ENCODE measurements at regions not wholly inside any gene's neighbourhood (a gene's known extent, or its start where the extent isn't known, plus 50 kb on each side); places are given as distances from the start of the nearest gene placed in this dataset.

DNA sequence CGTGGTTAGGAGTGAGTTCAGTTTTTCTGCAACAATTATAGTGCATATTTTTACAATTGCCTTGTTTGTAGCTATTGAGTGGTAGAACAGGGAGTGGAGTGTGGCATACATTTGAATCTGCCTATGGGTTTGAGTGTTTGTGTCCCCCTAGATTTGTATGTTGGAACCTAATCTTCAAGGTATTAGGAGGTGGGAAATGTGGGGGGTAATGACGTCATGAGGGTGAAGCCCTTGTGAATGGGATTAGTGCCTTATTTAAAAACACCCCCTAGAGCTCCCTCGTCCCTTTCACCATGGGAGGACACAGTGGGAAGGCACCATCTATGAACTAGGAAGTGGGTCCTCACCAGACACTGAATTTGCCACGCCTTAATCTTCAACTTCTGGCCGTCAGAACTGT, 819.6 kb downstream of the NLGN4X start:
- 0 out of 2 replicates have a peak, but pooled peaks cover 3% of the 10 kb centered on the region for H3K9me2 ChIP-seq
- ChIA-PET POLR2A (no interaction called here), CTCF (no interaction called here)
- no peaks in the 10 kb centered on the region for H4K20me1 ChIP-seq (ENCODE audit: insufficient read depth)
- H3K9me3 ChIP-seq, result 0 out of 2 replicates have a peak, but pooled peaks cover 4% of the 10 kb centered on the region
- no peaks in the 10 kb centered on the region for H3F3A ChIP-seq (replicated peaks; ENCODE audit: insufficient read depth)
- no peak overlapping the region for H2AFZ ChIP-seq (ENCODE audit: low read depth)
- no peak for DNase-seq
- H3K4me2 ChIP-seq, result no peak overlapping the region
- H3K9ac ChIP-seq, result no peak overlapping the region
- H3K27ac ChIP-seq (ENCODE audit: low read depth in 2 of 2, low read length in 1 of 2), result no peak overlapping the region
- H3K27me3 ChIP-seq (ENCODE audit: insufficient read depth), result no peaks in the 10 kb centered on the region
- 3% methylated on average over 5 of the region's 5 CpGs for WGBS (ENCODE audit: low lambda C conversion rate)
- H3K79me2 ChIP-seq (ENCODE audit: insufficient read depth), result no peaks in the 10 kb centered on the region
- no peaks in the 10 kb centered on the region for H3K4me1 ChIP-seq (ENCODE audit: control insufficient read depth in 1 of 2, insufficient read depth in 2 of 2, low read depth in 1 of 2, low read length in 1 of 2)
- H3K36me3 ChIP-seq (replicated peaks in 1 of 2; ENCODE audit: control insufficient read depth in 1 of 2, insufficient read depth in 2 of 2, low read length in 1 of 2), result no peaks in the 10 kb centered on the region
- H3K4me3 ChIP-seq (ENCODE audit: low read depth in 2 of 2, low read length in 1 of 2), result no peak overlapping the region
- TF ChIP-seq TCF12 (IDR thresholded peaks at IDR 0.05) (no peak), NRF1 (IDR thresholded peaks at IDR 0.05; ENCODE audit: low read depth, low read length) (no peak), JUND (IDR thresholded peaks at IDR 0.05) (no peak), GABPA (IDR thresholded peaks at IDR 0.05; ENCODE audit: low read depth) (no peak), TAF1 (IDR thresholded peaks at IDR 0.05; ENCODE audit: borderline replicate concordance, low read depth, low read length) (no peak), FOSL2 (IDR thresholded peaks at IDR 0.05; ENCODE audit: borderline replicate concordance, low read depth) (no peak), TEAD4 (IDR thresholded peaks at IDR 0.05; ENCODE audit: borderline replicate concordance, insufficient read depth) (no peak), GATA2 (CRISPR knock-in tag; IDR thresholded peaks at IDR 0.05) (no peak), CHD2 (IDR thresholded peaks at IDR 0.05; ENCODE audit: low read length, partially characterized antibody) (no peak), YY1 (IDR thresholded peaks at IDR 0.05; ENCODE audit: low read depth) (no peak), EP300 (IDR thresholded peaks at IDR 0.05; ENCODE audit: borderline replicate concordance in 1 of 2, low read depth in 1 of 2, low read length in 1 of 2) (no peak)
- TF ChIP-seq, protein P1, sequence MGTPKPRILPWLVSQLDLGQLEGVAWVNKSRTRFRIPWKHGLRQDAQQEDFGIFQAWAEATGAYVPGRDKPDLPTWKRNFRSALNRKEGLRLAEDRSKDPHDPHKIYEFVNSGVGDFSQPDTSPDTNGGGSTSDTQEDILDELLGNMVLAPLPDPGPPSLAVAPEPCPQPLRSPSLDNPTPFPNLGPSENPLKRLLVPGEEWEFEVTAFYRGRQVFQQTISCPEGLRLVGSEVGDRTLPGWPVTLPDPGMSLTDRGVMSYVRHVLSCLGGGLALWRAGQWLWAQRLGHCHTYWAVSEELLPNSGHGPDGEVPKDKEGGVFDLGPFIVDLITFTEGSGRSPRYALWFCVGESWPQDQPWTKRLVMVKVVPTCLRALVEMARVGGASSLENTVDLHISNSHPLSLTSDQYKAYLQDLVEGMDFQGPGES (IDR thresholded peaks at IDR 0.05; ENCODE audit: low read depth, low read length), result no peak
- TF ChIP-seq, protein P2, sequence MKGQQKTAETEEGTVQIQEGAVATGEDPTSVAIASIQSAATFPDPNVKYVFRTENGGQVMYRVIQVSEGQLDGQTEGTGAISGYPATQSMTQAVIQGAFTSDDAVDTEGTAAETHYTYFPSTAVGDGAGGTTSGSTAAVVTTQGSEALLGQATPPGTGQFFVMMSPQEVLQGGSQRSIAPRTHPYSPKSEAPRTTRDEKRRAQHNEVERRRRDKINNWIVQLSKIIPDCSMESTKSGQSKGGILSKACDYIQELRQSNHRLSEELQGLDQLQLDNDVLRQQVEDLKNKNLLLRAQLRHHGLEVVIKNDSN (IDR thresholded peaks at IDR 0.05; ENCODE audit: borderline replicate concordance, low read depth), result no peak
- TF ChIP-seq, protein P3, sequence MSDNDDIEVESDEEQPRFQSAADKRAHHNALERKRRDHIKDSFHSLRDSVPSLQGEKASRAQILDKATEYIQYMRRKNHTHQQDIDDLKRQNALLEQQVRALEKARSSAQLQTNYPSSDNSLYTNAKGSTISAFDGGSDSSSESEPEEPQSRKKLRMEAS (IDR thresholded peaks at IDR 0.05; ENCODE audit: low read depth), result no peak
- TF ChIP-seq, protein P4, sequence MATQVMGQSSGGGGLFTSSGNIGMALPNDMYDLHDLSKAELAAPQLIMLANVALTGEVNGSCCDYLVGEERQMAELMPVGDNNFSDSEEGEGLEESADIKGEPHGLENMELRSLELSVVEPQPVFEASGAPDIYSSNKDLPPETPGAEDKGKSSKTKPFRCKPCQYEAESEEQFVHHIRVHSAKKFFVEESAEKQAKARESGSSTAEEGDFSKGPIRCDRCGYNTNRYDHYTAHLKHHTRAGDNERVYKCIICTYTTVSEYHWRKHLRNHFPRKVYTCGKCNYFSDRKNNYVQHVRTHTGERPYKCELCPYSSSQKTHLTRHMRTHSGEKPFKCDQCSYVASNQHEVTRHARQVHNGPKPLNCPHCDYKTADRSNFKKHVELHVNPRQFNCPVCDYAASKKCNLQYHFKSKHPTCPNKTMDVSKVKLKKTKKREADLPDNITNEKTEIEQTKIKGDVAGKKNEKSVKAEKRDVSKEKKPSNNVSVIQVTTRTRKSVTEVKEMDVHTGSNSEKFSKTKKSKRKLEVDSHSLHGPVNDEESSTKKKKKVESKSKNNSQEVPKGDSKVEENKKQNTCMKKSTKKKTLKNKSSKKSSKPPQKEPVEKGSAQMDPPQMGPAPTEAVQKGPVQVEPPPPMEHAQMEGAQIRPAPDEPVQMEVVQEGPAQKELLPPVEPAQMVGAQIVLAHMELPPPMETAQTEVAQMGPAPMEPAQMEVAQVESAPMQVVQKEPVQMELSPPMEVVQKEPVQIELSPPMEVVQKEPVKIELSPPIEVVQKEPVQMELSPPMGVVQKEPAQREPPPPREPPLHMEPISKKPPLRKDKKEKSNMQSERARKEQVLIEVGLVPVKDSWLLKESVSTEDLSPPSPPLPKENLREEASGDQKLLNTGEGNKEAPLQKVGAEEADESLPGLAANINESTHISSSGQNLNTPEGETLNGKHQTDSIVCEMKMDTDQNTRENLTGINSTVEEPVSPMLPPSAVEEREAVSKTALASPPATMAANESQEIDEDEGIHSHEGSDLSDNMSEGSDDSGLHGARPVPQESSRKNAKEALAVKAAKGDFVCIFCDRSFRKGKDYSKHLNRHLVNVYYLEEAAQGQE (IDR thresholded peaks at IDR 0.05; ENCODE audit: low read depth, low read length), result no peak

All from SK-N-SH (cell line).